ENCODE measurements at regions not wholly inside any gene's neighbourhood (a gene's known extent, or its start where the extent isn't known, plus 50 kb on each side); places are given as distances from the start of the nearest gene placed in this dataset.

DNA sequence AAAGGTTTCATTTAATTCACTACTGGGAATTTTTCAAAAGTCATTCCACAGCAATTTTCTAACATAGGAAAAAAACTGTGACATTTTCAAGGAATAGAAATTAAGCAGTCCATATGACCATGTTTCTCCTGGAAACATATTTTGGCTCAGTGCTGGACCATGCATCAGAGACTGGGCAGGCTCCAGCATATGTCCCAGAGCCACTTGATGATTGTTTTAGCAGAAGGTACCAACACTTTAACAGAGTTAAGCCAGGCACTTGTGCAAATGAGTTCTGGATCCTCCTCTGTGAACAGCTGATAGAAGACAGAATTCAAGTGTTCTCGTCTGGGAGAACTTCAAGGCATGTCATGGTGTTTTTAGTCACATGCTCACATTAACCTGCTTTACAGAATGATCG lies 516.3 kb downstream of the COL12A1 start:
- no peak for TF ChIP-seq CTCF (IDR thresholded peaks at IDR 0.05; ENCODE audit: insufficient read depth, low read depth, low read length)
- no peak for DNase-seq (ENCODE audit: low read depth)

GRCh38 chr6:74677463-74677862 lies 528.4 kb downstream of the COL12A1 start:
- no peak overlapping the region for H3K4me3 ChIP-seq (ENCODE audit: low read depth, low read length)
- no peak for TF ChIP-seq CTCF (IDR thresholded peaks at IDR 0.05; ENCODE audit: insufficient read depth, low read depth, low read length)
- DNase-seq (ENCODE audit: low read depth): no peak

More for the DNA sequence above, 516.3 kb downstream of the COL12A1 start:
- H3K4me3 ChIP-seq (ENCODE audit: low read depth, low read length): no peak overlapping the region

GRCh38 chr6:74676906-74677305 lies 528.9 kb downstream of the COL12A1 start:
- H3K4me3 ChIP-seq (ENCODE audit: low read depth, low read length): no peak overlapping the region
- DNase-seq (ENCODE audit: low read depth): no peak
- no peak for TF ChIP-seq CTCF (IDR thresholded peaks at IDR 0.05; ENCODE audit: insufficient read depth, low read depth, low read length)

DNA sequence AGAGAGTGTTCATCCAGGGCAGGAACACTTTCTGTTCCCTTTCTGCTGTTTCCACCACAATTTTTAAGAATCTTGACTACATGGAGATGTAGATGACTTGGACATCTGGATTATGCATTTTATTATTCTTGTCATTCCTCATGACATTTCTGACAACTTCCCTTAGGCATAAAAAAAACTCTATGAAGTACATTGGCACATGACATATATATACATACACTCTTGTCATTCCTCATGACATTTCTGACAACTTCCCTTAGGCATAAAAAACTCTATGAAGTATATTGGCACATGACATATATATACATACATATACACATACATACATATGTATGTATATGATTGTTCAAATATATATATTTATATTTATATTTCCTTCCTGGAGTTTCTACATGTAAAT lies 531.5 kb downstream of the COL12A1 start:
- H3K4me3 ChIP-seq (ENCODE audit: low read depth, low read length): no peak overlapping the region
- no peak for DNase-seq (ENCODE audit: low read depth)
- no peak for TF ChIP-seq CTCF (IDR thresholded peaks at IDR 0.05; ENCODE audit: insufficient read depth, low read depth, low read length)

DNA sequence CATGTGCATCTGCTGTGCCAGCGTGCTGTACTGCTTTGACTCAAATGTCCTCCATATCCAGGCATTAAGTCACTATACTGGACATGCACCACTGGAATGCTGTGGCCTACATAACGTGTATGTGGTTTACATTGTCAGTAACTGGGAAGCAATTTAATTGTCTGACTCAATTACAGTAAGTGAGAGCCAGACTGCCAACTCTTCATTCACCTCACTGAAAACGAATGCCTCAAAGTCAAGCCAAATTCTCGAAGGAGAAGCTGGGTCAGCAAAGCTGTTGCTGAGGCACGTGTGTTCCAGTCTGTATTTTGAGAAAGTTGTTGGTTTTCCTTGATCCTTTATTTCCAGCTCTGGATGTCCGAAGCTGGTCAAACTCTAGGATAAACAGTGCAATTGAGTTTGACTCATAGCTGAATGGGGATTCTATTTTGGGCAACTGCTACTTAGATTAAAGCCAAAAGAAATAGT lies 534.3 kb downstream of the COL12A1 start:
- no peak for TF ChIP-seq CTCF (IDR thresholded peaks at IDR 0.05; ENCODE audit: insufficient read depth, low read depth, low read length)
- peak; percentile 21 for DNase-seq (ENCODE audit: low read depth)
- H3K4me3 ChIP-seq (ENCODE audit: low read depth, low read length): no peak overlapping the region

DNA sequence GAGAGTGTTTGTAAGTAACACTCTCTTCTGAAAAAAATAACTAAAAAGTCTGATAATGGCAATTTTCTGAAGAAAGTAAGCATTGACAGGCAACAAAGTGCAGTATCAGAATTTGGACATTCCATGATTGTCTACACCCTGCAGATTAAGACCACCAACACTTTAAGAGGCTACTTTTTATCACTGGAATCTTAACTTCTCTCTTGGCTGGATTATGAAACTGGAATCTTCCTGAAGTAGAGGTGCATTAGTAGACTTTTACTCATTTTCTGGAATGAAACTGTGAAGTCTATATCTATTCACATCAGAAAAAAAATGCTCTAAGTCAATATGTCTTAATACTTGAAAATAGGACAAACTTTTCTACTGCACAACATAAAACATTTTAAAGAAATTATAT lies 547.5 kb downstream of the COL12A1 start:
- TF ChIP-seq CTCF (IDR thresholded peaks at IDR 0.05; ENCODE audit: insufficient read depth, low read depth, low read length): no peak
- H3K4me3 ChIP-seq (ENCODE audit: low read depth, low read length): no peak overlapping the region
- DNase-seq (ENCODE audit: low read depth): no peak

GRCh38 chr6:74657931-74658330 lies 547.9 kb downstream of the COL12A1 start:
- TF ChIP-seq CTCF (IDR thresholded peaks at IDR 0.05; ENCODE audit: insufficient read depth, low read depth, low read length): no peak
- no peak for DNase-seq (ENCODE audit: low read depth)
- no peak overlapping the region for H3K4me3 ChIP-seq (ENCODE audit: low read depth, low read length)

All from fibroblast of villous mesenchyme (primary cell).